Upper lobe of right lung (tissue), 1 donor: ENCODE measurements at regions not wholly inside any gene's neighbourhood (a gene's known extent, or its start where the extent isn't known, plus 50 kb on each side); places are given as distances from the start of the nearest gene placed in this dataset.
"Not testable (repeated sequence)": the region's sequence is repeated elsewhere in the genome, so short reads cannot be mapped to it uniquely, and the experiment has no call there.

Source experiments
- ATAC-seq: fragments of 200-7000 bp; cut with Tn5 transposase; one replicate; pipeline ENCODE4 v1.9.1; 2020; ENCODE audit warnings: mild to moderate bottlenecking, moderate library complexity
- DNase-seq: peaks from one replicate; pipeline ENCODE4 v3.0.0-alpha.2; 2020
- H3K27ac ChIP-seq: fragments of 200-600 bp; one replicate; pipeline ENCODE4 v1.8.0; 2022
- H3K27me3 ChIP-seq: fragments of 200-600 bp; one replicate; pipeline ENCODE4 v1.8.0; 2022; ENCODE audit warnings: mild to moderate bottlenecking
- H3K36me3 ChIP-seq: fragments of 200-600 bp; one replicate; pipeline ENCODE4 v1.8.0; 2022
- H3K4me1 ChIP-seq: fragments of 200-600 bp; one replicate; pipeline ENCODE4 v1.8.0; 2022
- H3K4me3 ChIP-seq: fragments of 200-600 bp; one replicate; pipeline ENCODE4 v1.8.0; 2022; ENCODE audit warnings: mild to moderate bottlenecking
- H3K9me3 ChIP-seq: fragments of 200-600 bp; one replicate; pipeline ENCODE4 v1.8.0; 2022
- intact Hi-C: fragments of 100-400 bp; cut with DNase I; formaldehyde crosslinking; loops from one replicate; pipeline ENCODE4 v1.11.0; 2022
- TF ChIP-seq, protein P1 (sequence below): fragments of 200-600 bp; IDR thresholded peaks from one replicate; pipeline ENCODE4 v1.8.0; 2022; ENCODE audit warnings: antibody characterized with exemption
- donor health status: DM: no; HTN: yes; CAD: no; lungs with severe emphysema.

DNA sequence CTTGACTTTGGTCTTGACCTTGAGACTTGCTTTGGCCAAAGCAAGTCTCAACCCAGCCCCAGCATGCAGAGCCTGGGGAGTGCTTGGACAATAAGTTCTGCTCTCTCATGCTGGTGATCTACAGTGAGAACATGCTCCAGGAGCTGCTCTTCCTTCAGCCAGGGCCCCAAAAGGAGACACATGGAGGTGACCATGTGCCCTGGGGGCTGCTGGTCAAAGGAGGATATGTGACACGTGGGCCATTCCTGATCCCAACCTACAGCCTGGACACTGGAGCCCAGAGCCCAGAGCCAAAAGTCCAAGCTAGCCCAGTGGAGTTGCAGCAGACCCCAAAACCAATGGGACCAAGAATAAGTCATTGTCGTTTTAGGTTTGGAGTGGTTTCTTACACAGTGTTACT is 78.2 kb upstream of the CHST15 start:
- H3K27me3 ChIP-seq = no peaks in the 10 kb centered on the region
- no peak for ATAC-seq
- no peak for DNase-seq
- H3K4me3 ChIP-seq = no peak overlapping the region
- TF ChIP-seq, protein P1, sequence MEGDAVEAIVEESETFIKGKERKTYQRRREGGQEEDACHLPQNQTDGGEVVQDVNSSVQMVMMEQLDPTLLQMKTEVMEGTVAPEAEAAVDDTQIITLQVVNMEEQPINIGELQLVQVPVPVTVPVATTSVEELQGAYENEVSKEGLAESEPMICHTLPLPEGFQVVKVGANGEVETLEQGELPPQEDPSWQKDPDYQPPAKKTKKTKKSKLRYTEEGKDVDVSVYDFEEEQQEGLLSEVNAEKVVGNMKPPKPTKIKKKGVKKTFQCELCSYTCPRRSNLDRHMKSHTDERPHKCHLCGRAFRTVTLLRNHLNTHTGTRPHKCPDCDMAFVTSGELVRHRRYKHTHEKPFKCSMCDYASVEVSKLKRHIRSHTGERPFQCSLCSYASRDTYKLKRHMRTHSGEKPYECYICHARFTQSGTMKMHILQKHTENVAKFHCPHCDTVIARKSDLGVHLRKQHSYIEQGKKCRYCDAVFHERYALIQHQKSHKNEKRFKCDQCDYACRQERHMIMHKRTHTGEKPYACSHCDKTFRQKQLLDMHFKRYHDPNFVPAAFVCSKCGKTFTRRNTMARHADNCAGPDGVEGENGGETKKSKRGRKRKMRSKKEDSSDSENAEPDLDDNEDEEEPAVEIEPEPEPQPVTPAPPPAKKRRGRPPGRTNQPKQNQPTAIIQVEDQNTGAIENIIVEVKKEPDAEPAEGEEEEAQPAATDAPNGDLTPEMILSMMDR = no peak
- no peaks in the 10 kb centered on the region for H3K9me3 ChIP-seq
- H3K4me1 ChIP-seq = no peaks in the 10 kb centered on the region
- H3K27ac ChIP-seq = no peak overlapping the region
- no peaks in the 10 kb centered on the region for H3K36me3 ChIP-seq
- intact Hi-C loops = no loop called here

DNA sequence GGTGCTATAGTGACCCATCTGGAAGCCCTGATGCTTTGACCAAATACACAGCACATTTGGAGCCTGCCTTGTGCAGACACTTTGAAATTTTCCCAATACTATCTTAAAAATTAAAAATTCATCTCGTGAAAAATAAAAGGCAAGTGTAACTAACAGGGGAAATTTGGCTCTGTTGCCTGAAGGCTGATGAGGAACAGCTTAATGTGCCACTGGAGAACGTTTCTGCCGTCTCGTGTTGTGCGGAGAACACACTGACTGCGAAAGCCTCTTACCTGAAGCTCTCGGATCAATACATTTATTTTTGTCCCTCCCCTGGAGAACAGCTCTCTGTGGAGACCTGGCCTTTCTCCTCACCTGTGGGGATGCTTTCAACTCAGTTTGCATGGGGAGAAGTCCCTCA is 77.2 kb upstream of the CHST15 start:
- DNase-seq = no peak
- H3K27me3 ChIP-seq = no peaks in the 10 kb centered on the region
- intact Hi-C loops = no loop called here
- H3K4me3 ChIP-seq = no peak overlapping the region
- ATAC-seq = no peak
- no peaks in the 10 kb centered on the region for H3K4me1 ChIP-seq
- H3K9me3 ChIP-seq = no peaks in the 10 kb centered on the region
- TF ChIP-seq, protein P1 = no peak
- no peak overlapping the region for H3K27ac ChIP-seq
- no peaks in the 10 kb centered on the region for H3K36me3 ChIP-seq

DNA sequence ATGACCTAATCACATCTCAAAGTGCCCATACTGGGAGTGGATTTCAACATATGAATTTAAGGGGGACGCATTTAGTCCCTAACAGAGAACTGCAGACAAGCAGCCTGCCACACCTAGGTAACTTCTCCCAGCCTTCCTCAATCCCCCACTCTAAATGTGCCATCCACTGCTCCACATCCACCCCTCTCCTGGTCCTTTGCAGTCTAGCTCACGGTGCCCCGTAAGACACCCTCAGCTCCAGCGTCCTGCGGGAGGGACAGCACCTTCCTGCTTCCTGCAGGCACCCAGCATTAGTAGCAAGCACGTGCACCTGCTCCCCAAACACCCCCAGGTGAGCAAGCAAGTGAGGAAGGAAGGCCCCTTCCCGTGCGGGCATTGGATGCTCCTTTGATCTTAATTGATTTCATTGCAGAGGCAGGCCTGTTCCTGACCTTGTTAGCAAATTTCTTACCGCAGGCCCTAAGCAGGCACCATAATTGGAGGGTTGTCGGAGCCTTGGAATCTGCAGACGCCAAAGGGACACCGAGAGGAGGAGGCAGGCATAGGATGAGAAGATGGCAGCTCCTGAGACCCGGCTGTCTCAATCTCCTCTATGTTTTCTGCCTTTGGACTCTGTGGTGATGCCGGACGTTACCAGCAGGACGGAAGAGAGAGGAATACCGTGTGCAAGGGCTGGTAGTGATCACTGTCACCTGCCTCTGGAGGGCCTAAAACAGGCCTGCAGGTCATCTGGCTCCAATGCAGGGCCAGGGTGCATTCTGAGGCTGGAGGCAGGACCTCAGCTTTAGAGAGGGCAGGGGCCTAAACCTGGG is 75.8 kb upstream of the CHST15 start:
- intact Hi-C loops = no loop called here
- no peak overlapping the region for H3K4me3 ChIP-seq
- no peak for DNase-seq

DNA sequence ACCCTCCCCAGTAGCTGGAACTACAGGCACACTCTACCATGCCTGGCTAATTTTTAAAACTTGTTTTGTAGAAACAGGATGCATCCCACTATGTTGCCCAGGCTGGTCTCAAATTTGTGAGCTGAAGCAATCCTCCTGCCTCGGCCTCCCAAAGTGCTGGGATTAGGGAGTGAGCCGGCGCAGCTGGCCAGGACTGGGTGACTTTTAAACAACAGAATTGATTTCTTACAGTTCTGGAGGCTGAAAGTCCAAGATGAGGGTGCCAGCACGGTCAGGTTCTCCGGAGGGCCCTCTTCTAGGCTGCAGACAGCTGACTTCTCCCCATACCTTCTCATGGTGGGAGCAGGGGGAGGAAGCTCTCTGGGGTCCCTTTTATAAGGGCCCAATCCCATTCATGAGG is 75.2 kb upstream of the CHST15 start:
- DNase-seq = no peak

More for the DNA sequence above, 75.8 kb upstream of the CHST15 start:
- H3K4me1 ChIP-seq = no peaks in the 10 kb centered on the region
- H3K27ac ChIP-seq = no peak overlapping the region
- no peaks in the 10 kb centered on the region for H3K9me3 ChIP-seq
- H3K27me3 ChIP-seq = no peaks in the 10 kb centered on the region
- ATAC-seq = no peak
- TF ChIP-seq, protein P1 = no peak
- H3K36me3 ChIP-seq = no peaks in the 10 kb centered on the region

DNA sequence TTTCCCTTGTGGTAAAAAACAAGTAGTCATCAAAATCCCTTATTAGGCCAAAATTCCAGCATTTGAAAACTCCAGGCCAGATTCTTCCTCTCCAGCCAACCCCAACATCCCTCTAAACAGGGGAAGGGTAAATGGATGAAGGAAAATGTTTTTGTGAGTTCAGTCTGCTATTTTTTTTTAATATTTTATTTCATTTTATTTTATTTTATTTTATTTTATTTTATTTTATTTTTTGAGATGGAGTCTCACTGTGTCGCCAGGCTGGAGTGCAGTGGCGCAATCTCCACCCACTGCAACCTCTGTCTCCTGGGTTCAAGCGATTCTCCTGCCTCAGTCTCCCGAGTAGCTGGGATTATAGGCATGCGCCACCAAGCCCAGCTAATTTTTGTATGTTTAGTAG is 74.5 kb upstream of the CHST15 start:
- DNase-seq, H3K4me3 ChIP-seq, ATAC-seq, H3K4me1 ChIP-seq, intact Hi-C loops, H3K27me3 ChIP-seq, H3K9me3 ChIP-seq, H3K27ac ChIP-seq, H3K36me3 ChIP-seq: not testable (repeated sequence)

More for the DNA sequence above, 75.2 kb upstream of the CHST15 start:
- Histone ChIP-seq H3K27me3 (no peaks in the 10 kb centered on the region), H3K27ac (no peak overlapping the region), H3K4me3 (no peak overlapping the region), H3K4me1 (no peaks in the 10 kb centered on the region), H3K9me3 (no peaks in the 10 kb centered on the region), H3K36me3 (no peaks in the 10 kb centered on the region)
- intact Hi-C loops = no loop called here
- TF ChIP-seq, protein P1 = no peak
- no peak for ATAC-seq

DNA sequence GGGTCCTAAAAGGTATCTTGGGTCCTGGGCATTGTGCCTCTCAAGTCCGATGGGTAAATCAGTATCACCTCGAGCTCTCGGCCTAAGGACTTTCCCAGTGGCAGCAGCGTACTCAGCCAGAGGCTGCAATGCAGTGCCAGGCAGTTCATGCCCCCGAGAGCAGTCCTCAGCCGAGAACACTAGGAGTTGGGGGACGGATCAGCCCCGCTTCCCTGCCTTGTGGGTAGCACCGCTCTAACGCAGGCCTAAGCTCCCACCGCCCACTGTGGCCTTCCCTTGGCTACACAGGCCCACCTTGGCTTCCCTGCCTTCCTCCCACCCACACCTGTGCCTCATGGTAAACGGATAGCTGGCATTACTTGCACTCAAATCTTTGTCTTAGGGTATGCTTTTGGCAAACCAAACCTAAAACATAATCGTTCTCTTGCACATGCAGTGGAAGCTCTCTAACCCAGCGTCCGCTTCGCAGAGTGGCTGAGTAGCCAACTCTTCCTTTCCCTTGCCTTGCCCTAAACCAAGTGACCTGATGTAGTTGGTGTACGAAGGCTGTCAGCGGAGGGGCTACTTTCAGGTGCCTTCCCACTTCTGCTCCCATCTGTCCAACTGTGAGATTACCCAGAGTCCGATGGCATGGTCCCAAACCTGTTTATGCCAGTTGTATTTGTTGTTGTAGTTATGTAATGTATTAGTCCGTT is 73.2 kb upstream of the CHST15 start:
- Histone ChIP-seq H3K36me3 (no peaks in the 10 kb centered on the region), H3K27ac (no peak overlapping the region), H3K4me3 (no peak overlapping the region), H3K4me1 (no peaks in the 10 kb centered on the region), H3K27me3 (no peaks in the 10 kb centered on the region), H3K9me3 (no peaks in the 10 kb centered on the region)
- intact Hi-C loops = no loop called here
- TF ChIP-seq, protein P1 = no peak
- ATAC-seq (no peak), DNase-seq (no peak)
